SK-N-SH treated with all-trans-retinoic acid at 6 μM for 48 hours (cell line): ENCODE measurements at regions not wholly inside any gene's neighbourhood (a gene's known extent, or its start where the extent isn't known, plus 50 kb on each side); places are given as distances from the start of the nearest gene placed in this dataset.

Experiments
- ARNTL ChIP-seq: fragments of 450-650 bp; formaldehyde crosslinking; IDR thresholded peaks from 2 replicates; pipeline ENCODE4 v1.5.0; 2020; ENCODE audit warnings: low read depth, mild to moderate bottlenecking, moderate library complexity, borderline replicate concordance
- CSDC2 ChIP-seq: fragments of 250-450 bp; sonication (Bioruptor Pico); IDR thresholded peaks from 2 replicates; pipeline ENCODE4 v1.5.0; 2020; ENCODE audit warnings: mild to moderate bottlenecking, moderate library complexity
- ESRRG ChIP-seq: fragments of 250-450 bp; sonication (Bioruptor Pico); IDR thresholded peaks from 2 replicates; pipeline ENCODE4 v1.6.1; 2021; ENCODE audit warnings: mild to moderate bottlenecking
- ISL1 ChIP-seq: fragments of 250-450 bp; sonication (Bioruptor Pico); IDR thresholded peaks from 2 replicates; pipeline ENCODE4 v2.1.2; 2022; ENCODE audit warnings: mild to moderate bottlenecking, moderate library complexity
- OSR1 ChIP-seq: fragments of 250-450 bp; sonication (Bioruptor Pico); IDR thresholded peaks from 2 replicates; pipeline ENCODE4 v1.8.0; 2022; ENCODE audit warnings: moderate library complexity, mild to moderate bottlenecking, inconsistent platforms
- PPARA ChIP-seq: fragments of 250-450 bp; sonication (Bioruptor Pico); IDR thresholded peaks from 2 replicates; pipeline ENCODE4 v1.5.0; 2020; ENCODE audit warnings: mild to moderate bottlenecking, borderline replicate concordance
- RARB ChIP-seq: fragments of 250-450 bp; sonication (Bioruptor Pico); IDR thresholded peaks from 2 replicates; pipeline ENCODE4 v1.8.0; 2021; ENCODE audit warnings: mild to moderate bottlenecking, moderate library complexity
- TCF4 ChIP-seq: fragments of 250-450 bp; sonication (Bioruptor Pico); IDR thresholded peaks from 2 replicates; pipeline ENCODE4 v1.8.0; 2021; ENCODE audit warnings: mild to moderate bottlenecking, moderate library complexity, borderline replicate concordance
- ZC3H10 ChIP-seq: fragments of 250-450 bp; sonication (Bioruptor Pico); IDR thresholded peaks from 2 replicates; pipeline ENCODE4 v1.5.1; 2021; ENCODE audit warnings: mild to moderate bottlenecking, moderate library complexity
- ZFP3 ChIP-seq: fragments of 250-450 bp; sonication (Bioruptor Pico); IDR thresholded peaks from 2 replicates; pipeline ENCODE4 v1.5.0; 2020; ENCODE audit warnings: mild to moderate bottlenecking, moderate library complexity
- ZNF8 ChIP-seq: fragments of 450-650 bp; formaldehyde crosslinking; IDR thresholded peaks from 2 replicates; pipeline ENCODE4 v1.5.0; 2020; ENCODE audit warnings: mild to moderate bottlenecking, moderate library complexity
- TF ChIP-seq, protein P1 (sequence below): fragments of 250-450 bp; sonication (Bioruptor Pico); IDR thresholded peaks from 2 replicates; pipeline ENCODE4 v1.5.1; 2021; ENCODE audit warnings: mild to moderate bottlenecking, moderate library complexity
- TF ChIP-seq, protein P2 (sequence below): fragments of 250-450 bp; sonication (Bioruptor Pico); IDR thresholded peaks from 2 replicates; pipeline ENCODE4 v1.8.0; 2021; ENCODE audit warnings: low read depth, mild to moderate bottlenecking, moderate library complexity, borderline replicate concordance
- TF ChIP-seq, protein P3 (sequence below): fragments of 250-450 bp; sonication (Bioruptor Pico); IDR thresholded peaks from 2 replicates; pipeline ENCODE4 v1.5.1; 2020; ENCODE audit warnings: low read depth, mild to moderate bottlenecking, moderate library complexity

DNA sequence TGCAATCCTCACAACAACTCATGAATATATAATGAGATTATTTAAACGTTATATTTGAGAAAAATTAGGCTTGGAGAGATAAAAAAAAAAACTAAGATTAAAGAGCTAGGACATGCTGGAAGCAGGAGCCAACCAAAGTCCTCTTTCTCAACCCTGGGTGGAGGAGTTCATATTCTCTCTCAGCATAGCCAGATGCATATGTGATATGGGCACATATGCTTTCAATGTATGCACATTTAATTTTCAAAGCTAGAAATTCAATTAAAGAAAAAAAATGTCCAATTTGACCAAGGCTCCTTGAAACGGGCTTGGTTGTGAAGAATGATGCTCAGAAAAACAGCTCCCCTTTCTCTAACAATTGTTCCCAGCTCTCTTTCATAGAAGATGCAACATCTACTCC lies 61.9 kb upstream of the GRIP1 start:
- TF ChIP-seq, protein P1, sequence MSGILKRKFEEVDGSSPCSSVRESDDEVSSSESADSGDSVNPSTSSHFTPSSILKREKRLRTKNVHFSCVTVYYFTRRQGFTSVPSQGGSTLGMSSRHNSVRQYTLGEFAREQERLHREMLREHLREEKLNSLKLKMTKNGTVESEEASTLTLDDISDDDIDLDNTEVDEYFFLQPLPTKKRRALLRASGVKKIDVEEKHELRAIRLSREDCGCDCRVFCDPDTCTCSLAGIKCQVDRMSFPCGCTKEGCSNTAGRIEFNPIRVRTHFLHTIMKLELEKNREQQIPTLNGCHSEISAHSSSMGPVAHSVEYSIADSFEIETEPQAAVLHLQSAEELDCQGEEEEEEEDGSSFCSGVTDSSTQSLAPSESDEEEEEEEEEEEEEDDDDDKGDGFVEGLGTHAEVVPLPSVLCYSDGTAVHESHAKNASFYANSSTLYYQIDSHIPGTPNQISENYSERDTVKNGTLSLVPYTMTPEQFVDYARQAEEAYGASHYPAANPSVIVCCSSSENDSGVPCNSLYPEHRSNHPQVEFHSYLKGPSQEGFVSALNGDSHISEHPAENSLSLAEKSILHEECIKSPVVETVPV: no peak
- TF ChIP-seq, protein P2, sequence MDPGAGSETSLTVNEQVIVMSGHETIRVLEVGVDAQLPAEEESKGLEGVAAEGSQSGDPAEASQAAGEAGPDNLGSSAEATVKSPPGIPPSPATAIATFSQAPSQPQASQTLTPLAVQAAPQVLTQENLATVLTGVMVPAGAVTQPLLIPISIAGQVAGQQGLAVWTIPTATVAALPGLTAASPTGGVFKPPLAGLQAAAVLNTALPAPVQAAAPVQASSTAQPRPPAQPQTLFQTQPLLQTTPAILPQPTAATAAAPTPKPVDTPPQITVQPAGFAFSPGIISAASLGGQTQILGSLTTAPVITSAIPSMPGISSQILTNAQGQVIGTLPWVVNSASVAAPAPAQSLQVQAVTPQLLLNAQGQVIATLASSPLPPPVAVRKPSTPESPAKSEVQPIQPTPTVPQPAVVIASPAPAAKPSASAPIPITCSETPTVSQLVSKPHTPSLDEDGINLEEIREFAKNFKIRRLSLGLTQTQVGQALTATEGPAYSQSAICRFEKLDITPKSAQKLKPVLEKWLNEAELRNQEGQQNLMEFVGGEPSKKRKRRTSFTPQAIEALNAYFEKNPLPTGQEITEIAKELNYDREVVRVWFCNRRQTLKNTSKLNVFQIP (CRISPR knock-in tag): no peak
- TF ChIP-seq ISL1 (CRISPR knock-in tag) (no peak), TCF4 (no peak), ZFP3 (CRISPR knock-in tag) (no peak), CSDC2 (CRISPR knock-in tag) (no peak), ZNF8 (CRISPR knock-in tag) (no peak), ARNTL (no peak), RARB (CRISPR knock-in tag) (no peak), PPARA (CRISPR knock-in tag) (no peak), OSR1 (no peak), ESRRG (CRISPR knock-in tag) (no peak), ZC3H10 (CRISPR knock-in tag) (no peak)
- TF ChIP-seq, protein P3, sequence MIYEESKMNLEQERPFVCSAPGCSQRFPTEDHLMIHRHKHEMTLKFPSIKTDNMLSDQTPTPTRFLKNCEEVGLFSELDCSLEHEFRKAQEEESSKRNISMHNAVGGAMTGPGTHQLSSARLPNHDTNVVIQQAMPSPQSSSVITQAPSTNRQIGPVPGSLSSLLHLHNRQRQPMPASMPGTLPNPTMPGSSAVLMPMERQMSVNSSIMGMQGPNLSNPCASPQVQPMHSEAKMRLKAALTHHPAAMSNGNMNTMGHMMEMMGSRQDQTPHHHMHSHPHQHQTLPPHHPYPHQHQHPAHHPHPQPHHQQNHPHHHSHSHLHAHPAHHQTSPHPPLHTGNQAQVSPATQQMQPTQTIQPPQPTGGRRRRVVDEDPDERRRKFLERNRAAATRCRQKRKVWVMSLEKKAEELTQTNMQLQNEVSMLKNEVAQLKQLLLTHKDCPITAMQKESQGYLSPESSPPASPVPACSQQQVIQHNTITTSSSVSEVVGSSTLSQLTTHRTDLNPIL (CRISPR knock-in tag): no peak
